SU-DHL-6 (cell line): ENCODE measurements at regions not wholly inside any gene's neighbourhood (a gene's known extent, or its start where the extent isn't known, plus 50 kb on each side); places are given as distances from the start of the nearest gene placed in this dataset.

Source experiments
- H2AFZ ChIP-seq: fragments of 200-600 bp; sonication (generic); 2 replicates; pipeline ENCODE4 v1.6.1; 2014; ENCODE audit warnings: low read depth, mild to moderate bottlenecking, moderate library complexity, mixed read lengths, antibody characterized with exemption, low read length; ENCODE audit not compliant: severe bottlenecking
- H3F3A ChIP-seq: fragments of 200-600 bp; shearing (Covaris generic); 2 replicates; pipeline ENCODE4 v1.6.0; 2016; ENCODE audit warnings: antibody characterized with exemption, mild to moderate bottlenecking; ENCODE audit not compliant: insufficient read depth
- H3K27ac ChIP-seq: fragments of 200-600 bp; sonication (generic); 2 replicates; pipeline ENCODE4 v1.5.1; 2016; ENCODE audit warnings: low read depth, mild to moderate bottlenecking, low read length, moderate library complexity, mixed read lengths
- H3K27me3 ChIP-seq: fragments of 200-600 bp; sonication (generic), shearing (Covaris generic); 2 replicates; pipeline ENCODE4 v1.6.0; 2014; ENCODE audit warnings: mild to moderate bottlenecking, low read length
- H3K36me3 ChIP-seq: fragments of 200-600 bp; sonication (generic); 2 replicates; pipeline ENCODE4 v1.6.1; 2014; ENCODE audit warnings: mild to moderate bottlenecking, low read length, mixed read lengths
- H3K4me2 ChIP-seq: fragments of 300-600, 200-600 bp; shearing (Covaris generic), sonication (generic); 2 replicates; pipeline ENCODE4 v1.6.0; 2014; ENCODE audit warnings: low read length, low read depth, mild to moderate bottlenecking; ENCODE audit not compliant: poor library complexity, severe bottlenecking
- H3K4me3 ChIP-seq: fragments of 200-600 bp; sonication (generic); 2 replicates; pipeline ENCODE4 v1.5.1; 2014; ENCODE audit warnings: antibody characterized with exemption, low read length, mild to moderate bottlenecking, mixed read lengths; ENCODE audit not compliant: insufficient read depth, poor library complexity, severe bottlenecking
- H3K79me2 ChIP-seq: fragments of 200-600 bp; sonication (generic); 2 replicates; pipeline ENCODE4 v1.6.1; 2014; ENCODE audit warnings: mild to moderate bottlenecking, low read length, moderate library complexity; ENCODE audit not compliant: insufficient read depth
- H3K9ac ChIP-seq: fragments of 200-600 bp; sonication (generic); 2 replicates; pipeline ENCODE4 v1.7.0; 2014; ENCODE audit warnings: mild to moderate bottlenecking, low read length
- H3K9me2 ChIP-seq: fragments of 200-600 bp; sonication (generic); replicated peaks from 2 replicates; pipeline ENCODE4 v1.6.1; 2014; ENCODE audit warnings: low read length; ENCODE audit not compliant: insufficient read depth
- H3K9me3 ChIP-seq: fragments of 200-600 bp; sonication (generic); 2 replicates; pipeline ENCODE4 v1.6.1; 2014; ENCODE audit warnings: low read length, mixed read lengths; ENCODE audit not compliant: insufficient read depth
- H4K20me1 ChIP-seq: fragments of 200-600 bp; sonication (generic); 2 replicates; pipeline ENCODE4 v1.6.1; 2014; ENCODE audit warnings: low read depth, mild to moderate bottlenecking, antibody characterized with exemption, low read length, moderate library complexity, mixed read lengths
- EZH2phosphoT487 ChIP-seq: fragments of 200-600 bp; sonication (generic), shearing (Covaris generic); conservative IDR thresholded peaks from 2 replicates; pipeline ENCODE4 v1.6.1; 2018; ENCODE audit warnings: mild to moderate bottlenecking, antibody characterized with exemption, low read length, moderate library complexity, mixed read lengths
- TF ChIP-seq, protein P1 (sequence below): fragments of 200-600 bp; sonication (generic); IDR thresholded peaks from one replicate; pipeline ENCODE4 v1.5.1; 2017; ENCODE audit warnings: antibody characterized with exemption, mild to moderate bottlenecking, low read length, moderate library complexity; ENCODE audit not compliant: insufficient read depth, poor library complexity, severe bottlenecking

DNA sequence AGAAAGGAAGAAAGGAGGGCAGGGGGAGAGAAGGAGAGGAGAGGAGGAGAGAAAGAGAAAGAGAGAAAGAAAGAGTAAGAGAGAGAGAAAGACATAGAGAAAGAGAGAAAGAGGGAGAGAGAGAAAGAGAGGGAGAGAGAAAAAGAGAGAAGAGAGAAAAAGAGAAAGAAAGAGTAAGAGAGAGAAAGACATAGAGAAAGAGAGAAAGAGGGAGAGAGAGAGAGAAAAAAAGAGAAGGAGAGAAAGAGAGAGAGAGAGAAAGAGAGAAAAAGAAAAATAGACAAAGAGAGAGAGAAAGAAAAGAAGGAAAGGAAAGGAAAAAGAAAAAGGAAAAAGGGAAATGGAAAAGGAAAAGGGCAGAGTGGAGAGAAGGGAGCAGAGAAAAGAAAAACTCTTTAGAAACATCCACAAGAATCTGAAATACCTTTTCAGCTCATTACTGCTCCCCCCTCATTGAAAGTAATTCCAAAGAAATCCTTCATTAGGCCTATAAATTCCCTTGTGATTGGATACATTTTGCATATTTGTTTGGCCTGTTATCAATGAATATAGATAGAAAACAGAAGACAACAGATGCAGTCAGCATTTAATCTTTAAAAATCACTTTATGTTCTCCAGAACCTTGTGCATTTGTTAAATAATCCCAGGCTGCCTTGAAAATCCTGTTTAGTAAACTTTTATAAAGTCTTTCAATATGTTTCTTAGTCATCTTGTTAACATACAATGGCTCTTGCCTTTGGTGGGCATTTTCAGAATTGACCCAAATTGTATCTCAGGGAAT, 411.5 kb downstream of the NFIB start:
- H3K79me2 ChIP-seq = no peaks in the 10 kb centered on the region
- H3K27me3 ChIP-seq = no peaks in the 10 kb centered on the region
- H3K9ac ChIP-seq = no peak overlapping the region
- no peaks in the 10 kb centered on the region; the same call in 1 of the 2 replicates for H4K20me1 ChIP-seq
- H3K4me3 ChIP-seq = no peak overlapping the region
- TF ChIP-seq, protein P1, sequence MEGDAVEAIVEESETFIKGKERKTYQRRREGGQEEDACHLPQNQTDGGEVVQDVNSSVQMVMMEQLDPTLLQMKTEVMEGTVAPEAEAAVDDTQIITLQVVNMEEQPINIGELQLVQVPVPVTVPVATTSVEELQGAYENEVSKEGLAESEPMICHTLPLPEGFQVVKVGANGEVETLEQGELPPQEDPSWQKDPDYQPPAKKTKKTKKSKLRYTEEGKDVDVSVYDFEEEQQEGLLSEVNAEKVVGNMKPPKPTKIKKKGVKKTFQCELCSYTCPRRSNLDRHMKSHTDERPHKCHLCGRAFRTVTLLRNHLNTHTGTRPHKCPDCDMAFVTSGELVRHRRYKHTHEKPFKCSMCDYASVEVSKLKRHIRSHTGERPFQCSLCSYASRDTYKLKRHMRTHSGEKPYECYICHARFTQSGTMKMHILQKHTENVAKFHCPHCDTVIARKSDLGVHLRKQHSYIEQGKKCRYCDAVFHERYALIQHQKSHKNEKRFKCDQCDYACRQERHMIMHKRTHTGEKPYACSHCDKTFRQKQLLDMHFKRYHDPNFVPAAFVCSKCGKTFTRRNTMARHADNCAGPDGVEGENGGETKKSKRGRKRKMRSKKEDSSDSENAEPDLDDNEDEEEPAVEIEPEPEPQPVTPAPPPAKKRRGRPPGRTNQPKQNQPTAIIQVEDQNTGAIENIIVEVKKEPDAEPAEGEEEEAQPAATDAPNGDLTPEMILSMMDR = no peak
- TF ChIP-seq EZH2phosphoT487 = no peak
- no peaks in the 10 kb centered on the region for H3K9me2 ChIP-seq
- H3K9me3 ChIP-seq = no peaks in the 10 kb centered on the region
- no peak overlapping the region for H2AFZ ChIP-seq
- no peaks in the 10 kb centered on the region for H3K36me3 ChIP-seq
- H3K27ac ChIP-seq = no peak overlapping the region
- no peak overlapping the region for H3K4me2 ChIP-seq
- no peaks in the 10 kb centered on the region for H3F3A ChIP-seq

DNA sequence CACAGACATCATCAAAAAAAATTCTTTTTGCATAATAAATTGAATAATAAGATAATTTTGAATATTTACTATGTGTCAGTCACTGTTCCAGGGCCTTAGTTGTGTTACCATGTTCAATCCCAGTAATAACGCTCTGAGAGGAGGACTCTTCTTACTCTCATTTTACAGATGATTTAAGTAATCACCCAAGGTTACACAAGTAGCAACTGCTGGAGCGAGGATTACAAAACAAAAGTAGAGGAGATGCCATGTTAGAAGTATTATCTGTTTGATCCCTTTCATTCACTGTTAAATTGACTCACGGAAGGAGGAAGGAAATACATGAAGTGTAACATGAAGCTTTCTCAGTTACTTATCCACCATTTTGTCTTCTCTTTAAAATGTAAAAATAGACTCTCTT, 412.8 kb downstream of the NFIB start:
- no peak overlapping the region for H3K4me2 ChIP-seq

GRCh38 chr9:13900449-13900848, 413.5 kb downstream of the NFIB start:
- Histone ChIP-seq H3K4me2 (no peak overlapping the region), H3K9me2 (no peaks in the 10 kb centered on the region), H3K9me3 (no peaks in the 10 kb centered on the region), H3K27ac (no peak overlapping the region), H4K20me1 (no peaks in the 10 kb centered on the region; the same call in 1 of the 2 replicates), H3K9ac (no peak overlapping the region), H3F3A (no peaks in the 10 kb centered on the region), H3K36me3 (no peaks in the 10 kb centered on the region), H2AFZ (no peak overlapping the region), H3K4me3 (no peak overlapping the region), H3K79me2 (no peaks in the 10 kb centered on the region), H3K27me3 (no peaks in the 10 kb centered on the region)
- TF ChIP-seq, protein P1 = no peak
- no peak for TF ChIP-seq EZH2phosphoT487

More for the DNA sequence above, 412.8 kb downstream of the NFIB start:
- TF ChIP-seq, protein P1 = no peak
- TF ChIP-seq EZH2phosphoT487 = no peak
- Histone ChIP-seq H3K36me3 (no peaks in the 10 kb centered on the region), H2AFZ (no peak overlapping the region), H3K9me2 (no peaks in the 10 kb centered on the region), H4K20me1 (no peaks in the 10 kb centered on the region; the same call in 1 of the 2 replicates), H3K79me2 (no peaks in the 10 kb centered on the region), H3K27ac (no peak overlapping the region), H3F3A (no peaks in the 10 kb centered on the region), H3K27me3 (no peaks in the 10 kb centered on the region), H3K9ac (no peak overlapping the region), H3K4me3 (no peak overlapping the region), H3K9me3 (no peaks in the 10 kb centered on the region)
